ENCODE measurements at regions not wholly inside any gene's neighbourhood (a gene's known extent, or its start where the extent isn't known, plus 50 kb on each side); places are given as distances from the start of the nearest gene placed in this dataset.

DNA sequence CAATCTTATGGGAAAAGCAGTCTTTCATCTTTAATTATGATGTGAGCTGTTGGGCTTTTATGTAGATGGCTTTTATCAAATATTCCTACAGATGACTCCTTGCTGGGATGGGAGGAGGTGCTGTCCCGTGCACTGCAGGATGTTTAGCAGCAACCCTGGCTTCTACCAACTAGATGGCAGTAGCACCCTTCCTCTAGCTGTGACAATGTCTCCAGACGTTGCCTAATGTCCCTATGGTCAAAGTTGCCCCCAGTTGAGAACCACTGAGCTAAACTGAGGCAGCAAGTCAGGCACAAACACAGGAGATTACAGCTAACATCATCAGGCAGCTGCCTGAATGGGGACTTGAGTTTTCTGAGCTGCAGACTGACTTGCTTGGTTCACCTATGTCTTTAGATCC, 401.9 kb upstream of the PDE4D start:
- TF ChIP-seq, protein P1, sequence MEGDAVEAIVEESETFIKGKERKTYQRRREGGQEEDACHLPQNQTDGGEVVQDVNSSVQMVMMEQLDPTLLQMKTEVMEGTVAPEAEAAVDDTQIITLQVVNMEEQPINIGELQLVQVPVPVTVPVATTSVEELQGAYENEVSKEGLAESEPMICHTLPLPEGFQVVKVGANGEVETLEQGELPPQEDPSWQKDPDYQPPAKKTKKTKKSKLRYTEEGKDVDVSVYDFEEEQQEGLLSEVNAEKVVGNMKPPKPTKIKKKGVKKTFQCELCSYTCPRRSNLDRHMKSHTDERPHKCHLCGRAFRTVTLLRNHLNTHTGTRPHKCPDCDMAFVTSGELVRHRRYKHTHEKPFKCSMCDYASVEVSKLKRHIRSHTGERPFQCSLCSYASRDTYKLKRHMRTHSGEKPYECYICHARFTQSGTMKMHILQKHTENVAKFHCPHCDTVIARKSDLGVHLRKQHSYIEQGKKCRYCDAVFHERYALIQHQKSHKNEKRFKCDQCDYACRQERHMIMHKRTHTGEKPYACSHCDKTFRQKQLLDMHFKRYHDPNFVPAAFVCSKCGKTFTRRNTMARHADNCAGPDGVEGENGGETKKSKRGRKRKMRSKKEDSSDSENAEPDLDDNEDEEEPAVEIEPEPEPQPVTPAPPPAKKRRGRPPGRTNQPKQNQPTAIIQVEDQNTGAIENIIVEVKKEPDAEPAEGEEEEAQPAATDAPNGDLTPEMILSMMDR (IDR thresholded peaks at IDR 0.05): peak; percentile 41
- no peak for TF ChIP-seq EZH2 (IDR thresholded peaks at IDR 0.05; ENCODE audit: borderline replicate concordance, insufficient read depth, low read depth, low read length, poor library complexity, severe bottlenecking)
